Epithelial cell of esophagus (primary cell): ENCODE measurements at regions not wholly inside any gene's neighbourhood (a gene's known extent, or its start where the extent isn't known, plus 50 kb on each side); places are given as distances from the start of the nearest gene placed in this dataset.

Experiments used
- DNase-seq: peaks from one replicate; pipeline ENCODE4 v3.0.0; 2010; ENCODE audit warnings: low read depth
- H3K4me3 ChIP-seq: 2 replicates; pipeline ENCODE4 v1.5.1; 2011; ENCODE audit warnings: mild to moderate bottlenecking, low read length, control low read depth
- CTCF ChIP-seq: IDR thresholded peaks from 2 replicates; pipeline ENCODE4 v1.5.1; 2011; ENCODE audit warnings: low read depth, mild to moderate bottlenecking, low read length, control low read depth, inconsistent platforms; ENCODE audit not compliant: insufficient read depth; ENCODE audit errors: missing control alignments

DNA sequence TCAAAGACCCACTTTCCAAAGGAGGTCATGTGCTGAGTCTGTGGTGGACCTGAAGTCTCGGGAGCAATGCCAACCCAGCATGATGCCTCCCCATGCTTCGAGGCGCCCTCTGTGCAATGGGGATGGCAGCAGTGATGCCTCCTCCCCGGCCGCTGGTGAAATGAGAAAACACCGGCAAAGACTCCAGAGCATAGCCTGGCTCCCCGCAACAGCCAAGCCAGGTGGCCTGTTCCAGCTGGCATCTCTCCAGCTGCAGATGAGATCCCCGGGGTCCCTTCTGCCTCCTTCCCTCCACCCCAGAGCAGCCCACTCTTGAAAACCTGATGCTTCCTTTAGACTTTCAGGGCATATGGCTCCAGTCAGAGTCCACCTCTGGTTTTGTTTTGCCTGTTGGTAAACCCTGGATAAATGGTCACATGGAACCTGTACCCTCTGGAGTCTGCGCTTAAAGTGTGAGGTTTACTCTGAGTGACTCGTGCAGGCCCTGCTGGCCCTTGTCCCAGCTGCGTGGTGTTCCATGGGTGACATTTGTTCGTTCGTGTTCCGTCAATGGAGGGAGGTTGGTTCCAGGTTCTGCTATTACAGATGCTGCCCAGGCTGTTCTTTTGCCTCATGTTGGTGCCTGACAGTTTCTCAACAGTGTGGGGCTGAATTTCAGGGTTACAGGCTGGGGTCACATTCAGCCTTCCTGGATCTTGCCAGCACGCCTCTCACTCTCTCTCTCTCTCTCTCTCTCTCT, 181.8 kb upstream of the CIBAR2 start:
- TF ChIP-seq CTCF = no peak
- no peak overlapping the region for H3K4me3 ChIP-seq
- no peak for DNase-seq

- H3K4me3 ChIP-seq = no peak overlapping the region
- no peak for DNase-seq
- no peak for TF ChIP-seq CTCF
Observed at GRCh38 chr16:85294810-85295508, 182.7 kb upstream of the CIBAR2 start.

DNA sequence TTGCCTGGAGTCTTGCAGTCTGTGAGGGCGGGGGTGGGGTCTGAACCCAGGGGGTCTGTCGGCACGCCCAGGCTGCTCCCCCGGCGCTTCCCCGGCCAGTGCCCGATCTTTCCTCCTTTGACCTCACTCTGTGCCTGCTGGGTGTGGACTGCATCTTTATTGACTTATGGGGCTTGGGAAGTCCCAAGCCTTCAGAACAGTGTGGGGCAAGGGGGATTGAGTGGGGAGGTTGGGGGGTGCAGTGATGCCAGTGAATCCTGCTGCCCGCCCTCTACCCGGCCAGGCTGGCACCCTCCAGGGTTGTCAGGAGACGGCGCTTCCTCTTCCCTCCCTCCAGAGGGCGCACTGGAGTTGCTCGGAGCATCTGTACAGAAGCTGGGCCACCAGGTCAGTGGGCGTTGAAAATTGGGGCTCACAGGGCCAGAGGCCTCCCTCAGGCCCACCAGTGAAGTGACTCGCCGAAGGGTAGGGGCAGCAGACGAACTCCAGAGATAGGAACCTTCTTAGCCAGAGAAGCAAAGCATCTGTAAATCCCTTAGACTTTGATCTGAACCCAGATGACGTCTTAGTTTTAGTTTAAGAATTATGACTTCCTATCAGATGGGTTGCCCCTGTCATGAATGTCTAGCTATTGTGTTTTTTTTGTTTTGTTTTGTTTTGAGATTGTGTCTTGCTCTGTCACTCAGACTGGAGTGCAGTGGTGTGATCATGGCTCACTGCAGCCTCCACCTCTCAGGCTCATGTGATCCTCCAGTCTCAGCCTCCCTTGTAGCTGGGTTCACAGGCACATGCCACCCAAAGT, 184.8 kb upstream of the CIBAR2 start:
- no peak overlapping the region for H3K4me3 ChIP-seq
- TF ChIP-seq CTCF = peak; percentile 86
- DNase-seq = peak; percentile 50

GRCh38 chr16:85297881-85298280, 185.6 kb upstream of the CIBAR2 start:
- no peak for DNase-seq
- H3K4me3 ChIP-seq = no peak overlapping the region
- TF ChIP-seq CTCF = no peak

GRCh38 chr16:85300406-85300968, 188.2 kb upstream of the CIBAR2 start:
- DNase-seq = no peak
- TF ChIP-seq CTCF = no peak
- no peak overlapping the region for H3K4me3 ChIP-seq

- no peak for TF ChIP-seq CTCF
Observed at GRCh38 chr16:85301231-85301630, 189.0 kb upstream of the CIBAR2 start.

More at GRCh38 chr16:85301231-85301630, 189.0 kb upstream of the CIBAR2 start:
- DNase-seq = no peak
- no peak overlapping the region for H3K4me3 ChIP-seq
